ENCODE measurements at regions not wholly inside any gene's neighbourhood (a gene's known extent, or its start where the extent isn't known, plus 50 kb on each side); places are given as distances from the start of the nearest gene placed in this dataset.

GRCh38 chr2:204223544-204223943 is 287.0 kb downstream of the ICOS start:
- Histone ChIP-seq H3K4me1 (ENCODE audit: control insufficient read depth, extremely low read depth, insufficient read depth, low read length) (no peaks in the 10 kb centered on the region), H2AFZ (ENCODE audit: control insufficient read depth, low read length) (no peak overlapping the region), H3K9me3 (ENCODE audit: control insufficient read depth, low read depth, low read length) (no peaks in the 10 kb centered on the region), H3K4me3 (ENCODE audit: control insufficient read depth in 2 of 3, extremely low read depth in 1 of 3, insufficient read depth in 2 of 3, low read depth in 1 of 3, low read length in 3 of 3) (no peak overlapping the region), H4K20me1 (ENCODE audit: control insufficient read depth, extremely low read depth, insufficient read depth, low read length) (no peaks in the 10 kb centered on the region), H3K27me3 (ENCODE audit: control insufficient read depth, extremely low read depth, insufficient read depth, low read length) (no peaks in the 10 kb centered on the region), H3K4me2 (ENCODE audit: control insufficient read depth, extremely low read depth, insufficient read depth, low read depth, low read length) (no peak overlapping the region), H3K27ac (ENCODE audit: control insufficient read depth, insufficient read depth, low read length) (no peak overlapping the region), H3K9me1 (ENCODE audit: control insufficient read depth, extremely low read depth, insufficient read depth, low read length) (no peaks in the 10 kb centered on the region), H3K9ac (ENCODE audit: control insufficient read depth, extremely low read depth, insufficient read depth, low read length) (no peak overlapping the region), H3K36me3 (ENCODE audit: control insufficient read depth in 2 of 2, extremely low read depth in 1 of 2, insufficient read depth in 2 of 2, low read length in 2 of 2) (no peaks in the 10 kb centered on the region), H3K79me2 (ENCODE audit: control insufficient read depth, insufficient read depth, low read length) (no peaks in the 10 kb centered on the region)
- DNase-seq (ENCODE audit: low read depth, low spot score) (no peak), FAIRE-seq (no peak)
- TF ChIP-seq EZH2 (IDR thresholded peaks at IDR 0.05; ENCODE audit: low read length) = no peak
- dilution Hi-C loops (cut with MboI; ENCODE audit: extremely low pct_ligation_motif_present, low sequenced_read_pairs) = no loop called here

DNA sequence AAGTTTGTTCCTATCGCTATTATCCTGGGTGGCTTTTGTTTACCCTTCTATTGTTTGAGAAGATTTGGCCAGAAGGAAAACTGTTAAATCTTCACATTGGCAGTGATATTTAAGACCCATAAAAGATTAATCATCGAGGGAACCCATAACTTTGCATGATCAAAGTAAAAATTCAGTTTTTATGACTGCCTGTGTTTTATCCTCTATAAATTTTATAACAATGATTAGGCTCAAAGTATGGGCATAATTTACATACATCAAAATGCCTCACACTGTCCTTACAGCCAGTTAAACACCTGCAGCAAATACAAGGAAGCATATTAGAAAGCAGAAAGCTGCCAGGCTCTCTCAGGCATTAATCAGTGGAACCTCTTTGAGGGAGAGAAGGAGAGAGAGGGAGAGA is 289.1 kb downstream of the ICOS start:
- H3K4me3 ChIP-seq (ENCODE audit: control insufficient read depth in 2 of 3, extremely low read depth in 1 of 3, insufficient read depth in 2 of 3, low read depth in 1 of 3, low read length in 3 of 3) = no peak overlapping the region
- H3K4me1 ChIP-seq (ENCODE audit: control insufficient read depth, extremely low read depth, insufficient read depth, low read length) = no peaks in the 10 kb centered on the region
- no peak overlapping the region for H2AFZ ChIP-seq (ENCODE audit: control insufficient read depth, low read length)
- H3K4me2 ChIP-seq (ENCODE audit: control insufficient read depth, extremely low read depth, insufficient read depth, low read depth, low read length) = no peak overlapping the region
- dilution Hi-C loops (cut with MboI; ENCODE audit: extremely low pct_ligation_motif_present, low sequenced_read_pairs) = no loop called here
- no peak overlapping the region for H3K9ac ChIP-seq (ENCODE audit: control insufficient read depth, extremely low read depth, insufficient read depth, low read length)
- H3K27ac ChIP-seq (ENCODE audit: control insufficient read depth, insufficient read depth, low read length) = no peak overlapping the region
- DNase-seq (ENCODE audit: low read depth, low spot score) (no peak), FAIRE-seq (no peak)
- H3K79me2 ChIP-seq (ENCODE audit: control insufficient read depth, insufficient read depth, low read length) = no peaks in the 10 kb centered on the region
- no peaks in the 10 kb centered on the region for H4K20me1 ChIP-seq (ENCODE audit: control insufficient read depth, extremely low read depth, insufficient read depth, low read length)
- H3K9me1 ChIP-seq (ENCODE audit: control insufficient read depth, extremely low read depth, insufficient read depth, low read length) = no peaks in the 10 kb centered on the region
- TF ChIP-seq EZH2 (IDR thresholded peaks at IDR 0.05; ENCODE audit: low read length) (no peak), CTCF (optimal IDR thresholded peaks at IDR 0.05 in 1 of 3, IDR thresholded peaks at IDR 0.05 in 1 of 3, conservative IDR thresholded peaks at IDR 0.05 in 1 of 3; ENCODE audit: extremely low read depth in 1 of 3, insufficient read depth in 2 of 3, low read length in 3 of 3) (no peak)
- H3K9me3 ChIP-seq (ENCODE audit: control insufficient read depth, low read depth, low read length) = no peaks in the 10 kb centered on the region
- no peaks in the 10 kb centered on the region for H3K27me3 ChIP-seq (ENCODE audit: control insufficient read depth, extremely low read depth, insufficient read depth, low read length)
- H3K36me3 ChIP-seq (ENCODE audit: control insufficient read depth in 2 of 2, extremely low read depth in 1 of 2, insufficient read depth in 2 of 2, low read length in 2 of 2) = no peaks in the 10 kb centered on the region

DNA sequence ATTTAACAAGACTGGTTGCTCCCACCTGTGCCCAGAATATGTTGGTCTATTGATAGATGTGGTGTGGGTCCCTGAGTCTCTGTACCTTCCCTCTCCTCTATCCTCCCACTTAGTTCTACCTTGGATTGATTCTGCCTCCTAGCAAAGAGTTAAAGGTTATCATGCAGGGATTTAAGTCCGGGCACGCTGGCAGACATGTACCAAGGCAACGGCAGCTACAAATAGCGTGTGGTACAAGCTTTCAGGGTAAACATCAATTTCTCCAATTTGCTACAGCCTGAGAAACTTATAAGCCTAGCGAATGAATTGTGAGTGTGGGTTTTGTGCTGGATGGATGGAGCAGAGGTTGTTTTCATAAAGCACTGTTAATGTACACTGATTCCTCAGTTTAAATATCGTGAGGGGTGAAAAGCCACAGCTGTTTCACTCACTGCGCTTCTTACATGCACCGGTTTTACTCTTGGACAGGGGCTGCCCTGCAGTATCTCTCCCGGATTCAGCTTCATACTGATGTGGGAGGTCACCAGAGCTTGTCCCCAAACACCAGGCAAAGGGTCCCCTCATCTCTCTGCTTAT is 289.8 kb downstream of the ICOS start:
- TF ChIP-seq EZH2 (IDR thresholded peaks at IDR 0.05; ENCODE audit: low read length) = no peak
- no peak for TF ChIP-seq CTCF (optimal IDR thresholded peaks at IDR 0.05 in 1 of 3, IDR thresholded peaks at IDR 0.05 in 1 of 3, conservative IDR thresholded peaks at IDR 0.05 in 1 of 3; ENCODE audit: extremely low read depth in 1 of 3, insufficient read depth in 2 of 3, low read length in 3 of 3)
- no peaks in the 10 kb centered on the region for H3K4me1 ChIP-seq (ENCODE audit: control insufficient read depth, extremely low read depth, insufficient read depth, low read length)
- no peaks in the 10 kb centered on the region for H3K36me3 ChIP-seq (ENCODE audit: control insufficient read depth in 2 of 2, extremely low read depth in 1 of 2, insufficient read depth in 2 of 2, low read length in 2 of 2)
- H3K27ac ChIP-seq (ENCODE audit: control insufficient read depth, insufficient read depth, low read length) = no peak overlapping the region
- DNase-seq (ENCODE audit: low read depth, low spot score) = no peak
- FAIRE-seq = no peak
- H3K4me3 ChIP-seq (ENCODE audit: control insufficient read depth in 2 of 3, extremely low read depth in 1 of 3, insufficient read depth in 2 of 3, low read depth in 1 of 3, low read length in 3 of 3) = no peak overlapping the region
- dilution Hi-C loops (cut with MboI; ENCODE audit: extremely low pct_ligation_motif_present, low sequenced_read_pairs) = no loop called here
- no peaks in the 10 kb centered on the region for H3K27me3 ChIP-seq (ENCODE audit: control insufficient read depth, extremely low read depth, insufficient read depth, low read length)
- no peaks in the 10 kb centered on the region for H4K20me1 ChIP-seq (ENCODE audit: control insufficient read depth, extremely low read depth, insufficient read depth, low read length)
- no peak overlapping the region for H3K4me2 ChIP-seq (ENCODE audit: control insufficient read depth, extremely low read depth, insufficient read depth, low read depth, low read length)
- H3K9me3 ChIP-seq (ENCODE audit: control insufficient read depth, low read depth, low read length) = no peaks in the 10 kb centered on the region
- H3K79me2 ChIP-seq (ENCODE audit: control insufficient read depth, insufficient read depth, low read length) = no peaks in the 10 kb centered on the region
- H3K9ac ChIP-seq (ENCODE audit: control insufficient read depth, extremely low read depth, insufficient read depth, low read length) = no peak overlapping the region
- no peak overlapping the region for H2AFZ ChIP-seq (ENCODE audit: control insufficient read depth, low read length)
- no peaks in the 10 kb centered on the region for H3K9me1 ChIP-seq (ENCODE audit: control insufficient read depth, extremely low read depth, insufficient read depth, low read length)

Measured in keratinocyte (primary cell).